NB4 (cell line): ENCODE measurements at regions not wholly inside any gene's neighbourhood (a gene's known extent, or its start where the extent isn't known, plus 50 kb on each side); places are given as distances from the start of the nearest gene placed in this dataset.
"Not testable (repeated sequence)": the region's sequence is repeated elsewhere in the genome, so short reads cannot be mapped to it uniquely, and the experiment has no call there.

Experiments
- DNase-seq: peaks from one replicate; pipeline ENCODE4 v3.0.0; 2010; ENCODE audit warnings: low read depth
- H3K4me3 ChIP-seq: one replicate; pipeline ENCODE4 v1.5.1; 2011; ENCODE audit warnings: mild to moderate bottlenecking, low read depth, low read length, moderate library complexity
- MAX ChIP-seq: IDR thresholded peaks from 2 replicates; pipeline ENCODE4 v1.6.1; 2011; ENCODE audit warnings: low read depth, low read length
- MYC ChIP-seq: IDR thresholded peaks from 2 replicates; pipeline ENCODE4 v1.6.1; 2011; ENCODE audit warnings: low read depth, low read length
- POLR2A ChIP-seq: IDR thresholded peaks from 2 replicates; pipeline ENCODE4 v1.6.1; 2011; ENCODE audit warnings: mild to moderate bottlenecking; ENCODE audit not compliant: insufficient read length; ENCODE audit errors: extremely low read depth
- TF ChIP-seq, protein P1 (sequence below): IDR thresholded peaks from one replicate; pipeline ENCODE4 v1.5.1; 2012; ENCODE audit warnings: low read depth, low read length

DNA sequence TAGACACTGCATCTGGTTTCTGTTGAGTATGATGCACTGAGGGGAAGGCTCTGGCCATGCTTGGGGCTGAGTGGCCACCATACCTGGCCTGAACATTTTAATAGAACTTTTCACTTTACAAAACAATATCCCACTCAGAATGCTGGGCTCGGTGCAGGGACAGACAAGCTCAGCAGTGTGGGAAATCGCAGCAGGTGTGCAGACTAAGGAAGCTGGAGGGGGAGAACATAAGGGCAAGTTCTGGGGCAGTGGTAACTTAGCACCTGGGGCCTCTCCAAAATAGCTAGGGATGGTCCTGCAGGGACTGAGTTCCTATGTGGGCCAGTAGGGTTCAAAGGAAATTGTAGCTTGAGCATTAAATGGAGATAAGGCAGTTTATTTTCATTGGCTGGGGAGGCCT lies 90.9 kb upstream of the RNU6-1 start:
- no peak for DNase-seq
- TF ChIP-seq MYC (no peak), POLR2A (no peak), MAX (no peak)
- TF ChIP-seq, protein P1, sequence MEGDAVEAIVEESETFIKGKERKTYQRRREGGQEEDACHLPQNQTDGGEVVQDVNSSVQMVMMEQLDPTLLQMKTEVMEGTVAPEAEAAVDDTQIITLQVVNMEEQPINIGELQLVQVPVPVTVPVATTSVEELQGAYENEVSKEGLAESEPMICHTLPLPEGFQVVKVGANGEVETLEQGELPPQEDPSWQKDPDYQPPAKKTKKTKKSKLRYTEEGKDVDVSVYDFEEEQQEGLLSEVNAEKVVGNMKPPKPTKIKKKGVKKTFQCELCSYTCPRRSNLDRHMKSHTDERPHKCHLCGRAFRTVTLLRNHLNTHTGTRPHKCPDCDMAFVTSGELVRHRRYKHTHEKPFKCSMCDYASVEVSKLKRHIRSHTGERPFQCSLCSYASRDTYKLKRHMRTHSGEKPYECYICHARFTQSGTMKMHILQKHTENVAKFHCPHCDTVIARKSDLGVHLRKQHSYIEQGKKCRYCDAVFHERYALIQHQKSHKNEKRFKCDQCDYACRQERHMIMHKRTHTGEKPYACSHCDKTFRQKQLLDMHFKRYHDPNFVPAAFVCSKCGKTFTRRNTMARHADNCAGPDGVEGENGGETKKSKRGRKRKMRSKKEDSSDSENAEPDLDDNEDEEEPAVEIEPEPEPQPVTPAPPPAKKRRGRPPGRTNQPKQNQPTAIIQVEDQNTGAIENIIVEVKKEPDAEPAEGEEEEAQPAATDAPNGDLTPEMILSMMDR, result no peak
- H3K4me3 ChIP-seq, result no peak overlapping the region

- no peak overlapping the region for H3K4me3 ChIP-seq
- DNase-seq, result no peak
- TF ChIP-seq, protein P1, result no peak
- TF ChIP-seq MYC (no peak), POLR2A (no peak), MAX (no peak)
Observed at GRCh38 chr15:67931861-67932260, 92.0 kb upstream of the RNU6-1 start.

GRCh38 chr15:67934126-67934525 lies 94.3 kb upstream of the RNU6-1 start:
- not testable (repeated sequence) for DNase-seq, H3K4me3 ChIP-seq

- TF ChIP-seq MYC (no peak), MAX (no peak), POLR2A (no peak)
- TF ChIP-seq, protein P1, result no peak
- H3K4me3 ChIP-seq, result no peak overlapping the region
- DNase-seq, result no peak
Observed at GRCh38 chr15:67935244-67935643, 95.4 kb upstream of the RNU6-1 start.

DNA sequence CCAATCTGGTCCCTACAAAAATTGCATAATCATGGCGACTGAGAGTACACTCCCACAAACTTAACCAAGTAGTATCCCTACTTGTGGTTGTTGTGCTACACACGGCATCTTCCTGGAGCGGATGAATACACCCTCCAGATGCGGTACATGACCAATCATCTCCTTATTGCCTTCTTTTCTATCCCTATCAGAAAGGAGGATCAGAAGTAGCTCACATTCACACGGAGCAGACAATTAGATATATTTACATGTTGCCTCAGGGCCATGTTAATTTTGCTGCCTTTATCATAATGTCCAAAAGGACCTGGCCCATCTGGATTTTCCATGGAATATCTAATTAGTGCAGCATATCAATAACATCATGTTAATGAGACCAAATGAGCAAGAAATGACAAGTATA lies 96.4 kb upstream of the RNU6-1 start:
- DNase-seq, result no peak
- TF ChIP-seq, protein P1, result no peak
- TF ChIP-seq POLR2A (no peak), MYC (no peak), MAX (no peak)
- H3K4me3 ChIP-seq, result no peak overlapping the region

- DNase-seq, result no peak
- TF ChIP-seq MAX (no peak), POLR2A (no peak), MYC (no peak)
- TF ChIP-seq, protein P1, result no peak
- no peak overlapping the region for H3K4me3 ChIP-seq
Observed at GRCh38 chr15:67937153-67937761, 97.4 kb upstream of the RNU6-1 start.

- not testable (repeated sequence) for H3K4me3 ChIP-seq, DNase-seq
Observed at GRCh38 chr15:67939179-67939578, 99.3 kb upstream of the RNU6-1 start.

DNA sequence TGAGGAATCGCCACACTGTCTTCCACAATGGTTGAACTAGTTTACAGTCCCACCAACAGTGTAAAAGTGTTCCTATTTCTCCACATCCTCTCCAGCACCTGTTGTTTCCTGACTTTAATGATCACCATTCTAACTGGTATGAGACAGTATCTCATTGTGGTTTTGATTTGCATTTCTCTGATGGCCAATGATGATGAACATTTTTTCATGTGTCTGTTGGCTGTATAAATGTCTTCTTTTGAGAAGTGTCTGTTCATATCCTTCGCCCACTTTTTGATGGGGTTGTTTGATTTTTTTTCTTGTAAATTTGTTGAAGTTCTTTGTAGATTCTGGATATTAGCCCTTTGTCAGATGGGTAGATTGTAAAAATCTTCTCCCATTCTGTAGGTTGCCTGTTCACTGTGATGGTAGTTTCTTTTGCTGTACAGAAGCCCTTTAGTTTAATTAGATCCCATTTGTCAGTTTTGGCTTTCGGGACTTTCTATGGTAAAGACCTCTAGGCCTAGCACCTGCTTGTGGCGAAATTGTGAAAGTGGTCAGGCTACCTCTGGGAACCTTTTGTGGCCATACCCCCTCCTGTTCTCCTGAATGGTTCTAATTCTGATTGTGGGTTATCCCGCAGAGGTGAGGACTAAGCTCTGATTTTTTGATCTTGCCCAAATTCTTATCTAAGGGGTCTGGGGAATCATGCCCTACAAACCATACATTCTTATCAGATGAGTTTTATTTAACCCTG lies 99.9 kb upstream of the RNU6-1 start:
- DNase-seq, H3K4me3 ChIP-seq: not testable (repeated sequence)
